HepG2 (cell line): ENCODE measurements at regions not wholly inside any gene's neighbourhood (a gene's known extent, or its start where the extent isn't known, plus 50 kb on each side); places are given as distances from the start of the nearest gene placed in this dataset.

ENCODE experiments used
- CTCF ChIP-seq: sonication (generic); formaldehyde crosslinking; IDR thresholded peaks from 2 replicates; pipeline ENCODE4 v1.5.0; 2020; ENCODE audit warnings: mild to moderate bottlenecking, missing genetic modification reagents, moderate library complexity
- FOSL2 ChIP-seq: sonication (generic); formaldehyde crosslinking; IDR thresholded peaks from 2 replicates; pipeline ENCODE4 v1.4.0; 2020; ENCODE audit warnings: missing genetic modification reagents
- HNF1A ChIP-seq, 2 experiments: sonication (generic) in 1 of 2; formaldehyde crosslinking in 1 of 2; IDR thresholded peaks; 2 replicates each; pipeline versions ENCODE4 v1.4.0 to v1.6.1; 2016 to 2020; ENCODE audit warnings: borderline replicate concordance in 1 of 2, low read depth in 1 of 2, mild to moderate bottlenecking in 1 of 2, missing genetic modification reagents in 1 of 2
- MAZ ChIP-seq, 2 experiments: sonication (generic) in 1 of 2; formaldehyde crosslinking in 1 of 2; IDR thresholded peaks; 2 replicates each; pipeline versions ENCODE4 v1.5.0 to v1.6.1; 2012 to 2020; ENCODE audit warnings: low read depth in 2 of 2, mild to moderate bottlenecking in 2 of 2, borderline replicate concordance in 1 of 2, improper control_type of control experiment in 1 of 2, low read length in 1 of 2, missing genetic modification reagents in 1 of 2, moderate library complexity in 1 of 2
- MEIS1 ChIP-seq: sonication (generic); formaldehyde crosslinking; IDR thresholded peaks from 2 replicates; pipeline ENCODE4 v1.9.0; 2021; ENCODE audit warnings: mild to moderate bottlenecking, missing genetic modification reagents, moderate library complexity, borderline replicate concordance
- NR2F2 ChIP-seq: IDR thresholded peaks from 2 replicates; pipeline ENCODE4 v1.6.1; 2012; ENCODE audit warnings: low read depth, inconsistent platforms, borderline replicate concordance
- POLR2A ChIP-seq, 2 experiments: IDR thresholded peaks; 2 replicates each; pipeline ENCODE4 v1.6.1; 2011; ENCODE audit warnings: low read depth in 2 of 2, low read length in 2 of 2, mild to moderate bottlenecking in 1 of 2, moderate library complexity in 1 of 2; ENCODE audit not compliant: insufficient read depth in 1 of 2
- RBFOX2 ChIP-seq: fragments of 200-400 bp; formaldehyde crosslinking; IDR thresholded peaks from 2 replicates; pipeline ENCODE4 v1.6.1; 2017; ENCODE audit warnings: low read depth, mild to moderate bottlenecking, low read length
- TAF1 ChIP-seq: sonication (generic); formaldehyde crosslinking; IDR thresholded peaks from 2 replicates; pipeline ENCODE4 v1.4.0; 2020; ENCODE audit warnings: missing genetic modification reagents
- ZEB1 ChIP-seq: IDR thresholded peaks from 2 replicates; pipeline ENCODE4 v1.6.1; 2012; ENCODE audit warnings: mild to moderate bottlenecking, low read depth, inconsistent platforms; ENCODE audit not compliant: insufficient replicate concordance
- ZNF660 ChIP-seq: sonication (generic); formaldehyde crosslinking; IDR thresholded peaks from 2 replicates; pipeline ENCODE4 v1.5.1; 2020; ENCODE audit warnings: mild to moderate bottlenecking, low read depth, missing genetic modification reagents, borderline replicate concordance

GRCh38 chr2:15772681-15773080 is 167.7 kb upstream of the MYCN start:
- TF ChIP-seq RBFOX2 (no peak), HNF1A (IDR thresholded peaks at IDR 0.05; ENCODE audit: low read depth) (no peak), HNF1A (CRISPR knock-in tag; IDR thresholded peaks at IDR 0.05; ENCODE audit: borderline replicate concordance) (no peak), ZEB1 (no peak), FOSL2 (CRISPR knock-in tag) (no peak), POLR2A (IDR thresholded peaks at IDR 0.05; ENCODE audit: insufficient read depth in 1 of 2, low read depth in 2 of 2, low read length in 2 of 2) (no peak), NR2F2 (no peak), MAZ (IDR thresholded peaks at IDR 0.05; ENCODE audit: borderline replicate concordance, low read depth, low read length) (no peak), MAZ (CRISPR knock-in tag; IDR thresholded peaks at IDR 0.05; ENCODE audit: low read depth) (no peak), MEIS1 (CRISPR knock-in tag) (no peak), TAF1 (no peak), CTCF (CRISPR knock-in tag) (no peak), ZNF660 (no peak)
